GM21786 (cell line): ENCODE measurements at regions not wholly inside any gene's neighbourhood (a gene's known extent, or its start where the extent isn't known, plus 50 kb on each side); places are given as distances from the start of the nearest gene placed in this dataset.
A peak's percentile ranks its signal among the peaks of the same experiment; 100 is the strongest.

Experiments used
- ATAC-seq: cut with Tn5 transposase; IDR thresholded peaks from one replicate; pipeline ENCODE4 v1.9.1; 2021; ENCODE audit not compliant: unreplicated experiment

DNA sequence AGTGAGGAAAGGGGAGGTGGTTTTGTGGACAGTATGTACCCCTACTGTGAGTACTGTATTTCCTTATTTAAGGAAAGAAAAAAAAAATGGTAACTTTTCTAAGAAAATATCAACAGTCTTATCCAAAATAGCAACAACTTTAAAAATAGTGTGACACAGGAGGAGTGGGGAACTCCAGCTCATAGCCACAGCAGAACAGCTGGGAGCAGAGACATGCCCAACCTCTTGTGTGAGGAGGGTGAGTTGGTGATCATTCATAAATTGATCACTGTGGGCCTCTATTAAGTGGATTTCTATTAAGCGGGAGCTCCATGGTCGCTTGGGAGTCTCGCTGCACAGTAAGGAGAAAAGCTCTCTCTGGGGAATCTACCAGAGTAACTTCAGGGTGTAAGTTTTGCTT is 158.8 kb upstream of the DUSP10 start:
- ATAC-seq = no peak

DNA sequence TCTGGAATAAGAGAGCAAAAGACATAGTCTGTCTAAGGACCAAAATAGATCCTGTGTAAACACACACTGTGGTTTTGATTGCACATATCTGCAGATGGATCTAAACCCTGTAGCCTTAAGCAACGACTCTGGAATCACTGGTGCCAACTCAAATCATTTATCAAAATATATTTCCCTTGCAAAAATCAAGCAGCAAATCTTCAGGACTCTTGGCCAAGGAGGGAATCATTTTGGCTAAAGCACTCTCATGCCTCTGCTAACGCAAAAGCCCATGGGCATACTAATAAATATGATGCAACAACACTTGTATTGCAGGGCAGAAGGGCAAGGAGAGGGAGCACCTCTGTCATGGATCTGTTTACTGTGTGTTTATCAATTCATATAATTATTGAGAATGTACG is 155.4 kb upstream of the DUSP10 start:
- ATAC-seq = no peak

DNA sequence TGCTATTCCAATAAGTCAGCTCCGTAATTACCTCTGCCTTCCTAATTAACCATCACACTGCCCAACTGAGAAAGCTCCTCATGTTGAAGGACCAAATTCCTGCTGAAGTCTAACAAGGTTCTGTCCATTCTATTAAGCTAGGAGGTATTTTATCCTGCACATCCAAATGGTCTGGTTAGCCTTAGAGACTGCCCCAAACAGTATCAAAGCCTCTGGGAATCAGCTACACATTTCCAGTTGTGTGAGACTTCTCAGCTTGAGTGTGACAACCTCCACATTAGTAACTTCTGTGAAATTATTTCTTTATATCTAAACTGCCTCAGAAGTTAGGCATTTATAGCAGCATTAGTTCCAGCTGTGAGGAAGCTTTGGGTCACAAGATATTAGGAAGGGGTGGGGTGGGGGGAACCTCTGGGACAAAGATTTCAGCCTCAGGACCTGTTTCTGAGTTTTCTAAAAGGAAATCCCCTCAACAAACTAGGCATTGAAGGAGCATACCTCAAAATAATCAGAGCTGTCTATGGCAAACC is 150.5 kb upstream of the DUSP10 start:
- no peak for ATAC-seq

DNA sequence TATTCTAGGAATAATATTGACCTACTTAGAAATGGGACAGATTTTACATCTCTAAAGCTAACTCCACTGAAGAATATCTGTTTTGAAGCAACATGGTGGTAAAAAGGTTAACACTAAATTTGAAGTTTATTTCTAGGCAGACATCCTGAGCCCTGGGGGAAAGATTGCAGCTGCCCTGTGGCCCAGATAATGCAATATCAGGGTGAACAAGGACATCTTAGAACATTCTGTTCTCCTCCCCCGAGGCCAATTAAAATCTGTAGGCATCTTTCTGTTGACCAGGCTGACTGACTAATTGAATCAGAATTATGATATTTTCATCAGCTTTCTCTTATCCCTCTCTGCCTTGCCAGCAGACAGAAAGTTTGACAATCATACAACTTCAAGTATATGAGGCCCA is 149.8 kb upstream of the DUSP10 start:
- ATAC-seq = no peak

DNA sequence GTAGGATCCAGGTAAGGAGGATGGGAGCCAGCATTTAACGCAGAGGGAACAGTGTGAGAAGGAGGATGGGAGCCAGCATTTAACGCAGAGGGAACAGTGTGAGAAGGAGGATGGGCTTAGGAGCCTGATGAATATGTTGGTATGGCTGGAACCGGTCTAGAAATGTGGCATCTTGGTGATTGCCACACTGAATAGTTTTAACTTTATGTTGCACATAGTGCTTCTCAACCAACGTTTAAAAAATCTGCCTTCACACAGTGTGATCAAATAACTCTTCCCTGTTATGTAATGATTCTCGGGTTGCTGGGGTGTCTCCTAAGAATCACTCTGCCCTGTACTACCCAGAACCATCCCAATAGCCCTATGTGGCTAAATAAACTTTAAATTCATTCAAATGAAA is 146.9 kb upstream of the DUSP10 start:
- ATAC-seq = no peak

DNA sequence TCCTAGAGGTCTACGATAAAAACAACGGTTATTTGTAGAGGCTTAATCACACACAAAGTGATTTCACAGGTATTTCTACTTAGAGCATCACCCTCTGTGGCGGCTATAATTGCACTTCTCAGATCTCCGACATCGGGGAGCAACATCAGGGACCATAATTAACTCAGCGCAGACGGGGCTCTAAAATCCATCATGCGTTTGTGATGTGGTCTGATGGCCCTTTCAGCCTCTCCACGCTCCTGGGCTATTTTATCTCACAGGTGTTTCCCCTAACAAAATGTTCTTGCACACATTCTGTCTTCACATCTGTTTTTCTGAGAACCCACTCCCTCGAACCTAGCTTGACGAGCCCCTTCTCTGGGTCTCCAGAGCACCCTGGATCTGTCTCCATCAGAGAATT is 146.3 kb upstream of the DUSP10 start:
- ATAC-seq = no peak

DNA sequence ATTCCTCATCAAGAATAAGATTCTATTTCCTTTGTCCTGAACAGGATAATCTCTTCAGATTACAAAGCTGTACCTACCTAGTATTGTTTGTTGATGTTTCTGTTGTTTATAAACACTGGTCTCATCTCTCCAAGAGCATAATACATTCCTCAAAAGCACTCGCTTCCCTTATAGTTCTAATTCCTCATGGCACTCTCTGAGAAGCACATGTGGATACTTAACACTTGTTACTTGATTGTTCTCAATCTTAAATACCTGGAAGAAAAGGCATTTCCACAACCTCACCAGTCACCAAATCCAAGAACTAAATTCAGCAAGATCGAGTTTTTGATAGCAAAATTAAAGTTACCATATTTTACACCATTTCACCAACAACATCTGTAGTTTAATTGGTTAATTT is 145.9 kb upstream of the DUSP10 start:
- no peak for ATAC-seq

DNA sequence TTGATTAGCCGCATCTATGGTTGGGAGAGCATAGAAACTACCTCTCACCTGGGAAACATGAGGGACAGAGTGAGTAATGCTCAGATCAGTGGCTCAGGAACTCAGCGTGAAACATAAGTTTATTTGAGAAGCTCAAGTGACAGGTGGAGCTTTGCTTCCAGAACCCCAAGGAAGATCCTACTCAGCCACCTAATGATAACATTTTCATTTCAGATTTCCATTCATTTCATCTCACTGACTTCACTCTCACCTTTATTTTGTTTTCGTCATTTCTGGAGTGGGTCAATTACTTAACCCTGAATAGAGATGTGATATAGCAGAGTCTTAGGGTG is 145.5 kb upstream of the DUSP10 start:
- no peak for ATAC-seq

DNA sequence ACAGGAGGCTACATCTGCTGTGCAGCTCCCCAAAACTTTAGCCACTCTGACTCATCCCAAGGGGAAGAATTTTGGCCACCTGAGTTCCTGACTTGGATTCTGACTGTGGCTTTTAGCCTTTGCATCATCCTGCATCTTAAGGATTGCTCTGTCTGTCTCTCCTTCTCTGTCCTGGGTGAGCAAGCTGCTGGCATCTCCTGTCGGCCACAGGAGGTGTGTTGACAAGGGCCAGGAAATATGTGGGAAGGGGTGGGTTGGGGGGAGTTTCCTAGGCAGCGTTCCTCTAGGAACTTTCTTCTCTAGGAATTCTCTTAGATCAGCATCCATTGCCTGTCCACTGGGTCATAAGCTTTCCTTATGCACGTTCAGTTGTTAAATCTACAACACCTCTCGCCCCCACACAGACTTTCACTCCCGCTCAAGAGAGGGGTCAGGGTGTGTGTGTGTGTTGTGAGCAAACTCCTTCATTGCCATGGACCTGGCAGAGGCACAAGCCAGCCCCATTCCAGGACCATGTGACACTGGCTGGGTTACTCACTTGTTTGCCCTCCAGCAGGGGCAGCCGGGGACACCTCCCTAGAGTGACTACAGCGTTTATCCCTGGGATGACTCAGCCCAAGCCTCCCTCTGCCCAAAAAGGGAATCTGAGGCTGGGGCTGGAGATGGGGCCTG is 145.0 kb upstream of the DUSP10 start:
- no peak for ATAC-seq

DNA sequence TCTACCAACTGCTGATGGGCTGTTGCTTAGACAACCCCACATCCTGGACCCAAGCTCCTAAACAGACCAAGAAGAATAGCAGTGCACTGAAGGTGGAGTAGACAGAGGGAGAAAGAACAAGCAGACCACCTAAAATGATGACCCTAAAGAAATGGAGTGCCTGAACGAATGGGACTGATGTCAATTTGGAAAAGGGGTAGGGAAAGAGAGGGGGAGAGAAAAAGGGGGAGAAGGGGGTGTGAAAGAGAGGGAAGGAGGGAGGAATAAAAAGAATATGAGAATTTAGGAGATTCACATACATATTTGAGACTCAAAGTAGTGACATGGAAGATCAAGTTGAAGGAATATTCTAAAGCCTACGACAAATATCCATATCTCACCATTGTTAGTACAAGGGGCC is 144.4 kb upstream of the DUSP10 start:
- ATAC-seq = no peak

DNA sequence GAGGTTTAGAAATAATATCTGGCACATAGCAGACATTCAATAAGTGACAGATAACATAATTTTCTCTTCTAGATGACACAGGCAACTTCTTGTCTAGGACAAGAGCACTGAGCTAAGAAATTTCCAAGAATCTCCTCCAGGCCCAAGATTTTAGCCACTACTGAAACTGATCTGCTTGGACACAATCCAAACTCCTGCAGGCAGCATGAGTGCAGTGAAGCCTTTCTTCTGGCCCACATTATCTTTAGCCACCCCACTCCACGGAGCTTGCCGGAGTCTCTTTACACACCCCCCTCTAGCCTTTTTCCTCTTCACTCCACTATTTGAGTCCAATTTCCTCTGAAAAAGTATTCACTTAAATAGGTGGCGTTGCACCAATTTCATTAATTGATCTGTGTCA is 142.9 kb upstream of the DUSP10 start:
- no peak for ATAC-seq

DNA sequence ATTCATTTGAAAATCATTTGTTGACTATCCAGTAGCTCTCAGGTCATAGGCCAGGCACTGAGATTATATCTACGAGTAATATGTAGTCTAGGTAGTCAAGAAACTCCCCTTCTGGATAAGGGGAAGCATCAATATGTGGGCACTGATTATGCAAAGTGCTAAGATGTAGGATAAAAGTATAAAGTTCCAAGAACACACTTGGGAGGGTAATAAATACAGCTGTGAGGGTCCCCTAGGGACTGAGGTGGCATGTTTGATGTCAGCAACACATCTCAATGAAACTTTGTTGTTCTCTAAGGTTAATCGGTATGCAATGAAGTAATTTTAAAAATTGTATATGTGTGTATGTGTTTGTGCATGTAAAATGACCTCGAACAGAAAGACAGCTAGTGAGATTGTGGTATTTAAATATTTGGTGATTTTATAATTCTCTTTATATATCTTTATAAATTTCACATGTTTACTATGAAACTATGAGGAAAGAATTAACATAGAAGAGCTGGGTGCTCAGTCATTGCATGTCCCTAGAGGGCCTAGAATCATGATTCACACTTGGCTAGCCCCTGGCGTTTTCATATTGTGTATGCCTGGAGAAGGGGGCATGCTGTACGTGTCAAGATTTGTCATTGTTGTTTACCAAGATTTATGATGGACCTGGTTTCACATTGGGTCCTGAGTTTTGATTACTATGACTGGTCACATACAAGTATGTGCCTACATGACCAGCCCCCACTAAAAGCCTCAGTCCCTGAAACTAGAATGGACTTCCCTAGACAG is 140.1 kb upstream of the DUSP10 start:
- ATAC-seq = peak; percentile 41

DNA sequence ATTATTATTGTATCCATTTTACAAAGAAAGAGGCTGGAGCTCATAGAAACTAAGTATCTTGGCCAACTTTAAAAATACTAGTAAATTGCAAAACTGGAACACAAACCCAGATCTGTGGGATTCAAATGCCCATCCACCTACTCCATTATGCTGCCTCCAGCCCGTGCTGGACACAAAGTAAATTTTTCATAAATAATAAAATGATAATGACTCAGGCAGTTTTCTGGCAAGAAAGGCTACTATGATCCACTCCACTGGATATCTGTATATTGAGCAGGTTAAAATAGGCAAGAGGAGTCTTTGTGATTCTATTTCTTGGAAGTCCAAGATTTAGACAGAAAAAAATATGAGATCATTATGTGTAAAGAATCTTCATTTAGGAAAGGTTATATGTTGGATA is 138.3 kb upstream of the DUSP10 start:
- ATAC-seq = no peak

DNA sequence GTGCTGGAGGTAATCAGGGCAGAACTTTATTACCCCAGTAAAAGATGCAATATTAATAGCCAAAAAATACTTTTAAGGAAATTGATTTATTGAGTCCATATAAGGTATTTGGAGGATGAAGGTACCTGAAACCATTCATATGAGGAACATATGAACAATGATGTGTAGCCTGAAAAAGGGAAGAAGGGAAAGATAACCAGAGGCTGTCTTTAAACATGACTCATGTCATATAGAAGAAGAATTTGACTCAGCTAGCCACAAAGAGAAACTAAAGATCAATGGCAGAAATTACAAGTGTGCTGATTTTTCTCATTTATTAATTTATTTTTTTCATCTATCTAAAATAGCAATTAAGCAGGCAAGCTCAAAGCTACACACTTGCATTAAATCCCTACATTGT is 136.2 kb upstream of the DUSP10 start:
- ATAC-seq = peak; percentile 72

DNA sequence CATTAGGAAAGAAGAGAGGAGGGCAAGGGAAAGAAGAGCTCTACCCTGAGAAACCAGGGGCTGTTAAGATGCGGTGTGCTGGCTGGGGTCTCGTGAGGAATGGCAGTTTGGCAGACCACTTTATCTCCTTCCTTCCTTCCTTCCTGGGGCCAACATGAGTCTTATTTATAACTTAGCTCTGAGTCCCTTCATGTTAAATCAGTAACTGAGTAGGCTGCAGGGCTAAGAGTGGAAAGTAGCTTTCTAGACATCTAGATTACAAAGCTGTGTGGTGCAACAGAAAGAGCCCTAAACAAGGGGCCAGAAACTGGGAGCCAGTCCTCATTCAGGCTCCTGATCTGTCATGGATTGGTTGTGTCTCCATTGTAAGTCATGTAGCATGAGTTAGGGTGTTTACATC is 135.4 kb upstream of the DUSP10 start:
- ATAC-seq = no peak

DNA sequence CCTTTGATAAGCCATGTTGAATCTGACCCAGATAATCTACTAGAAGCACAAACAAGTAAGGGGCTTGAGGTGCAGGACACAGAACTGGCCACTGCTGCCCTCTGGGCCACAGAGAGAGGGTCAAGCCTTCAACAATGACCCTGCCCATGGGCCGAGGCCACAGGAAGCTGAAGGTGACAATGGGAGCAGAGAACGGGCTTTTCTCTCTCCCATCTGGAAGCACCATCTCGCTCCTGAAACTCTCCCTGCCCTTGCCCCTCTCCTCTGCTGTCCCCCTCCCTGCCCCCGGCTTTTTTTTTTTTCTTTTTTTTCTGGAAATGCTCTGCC is 133.1 kb upstream of the DUSP10 start:
- no peak for ATAC-seq

DNA sequence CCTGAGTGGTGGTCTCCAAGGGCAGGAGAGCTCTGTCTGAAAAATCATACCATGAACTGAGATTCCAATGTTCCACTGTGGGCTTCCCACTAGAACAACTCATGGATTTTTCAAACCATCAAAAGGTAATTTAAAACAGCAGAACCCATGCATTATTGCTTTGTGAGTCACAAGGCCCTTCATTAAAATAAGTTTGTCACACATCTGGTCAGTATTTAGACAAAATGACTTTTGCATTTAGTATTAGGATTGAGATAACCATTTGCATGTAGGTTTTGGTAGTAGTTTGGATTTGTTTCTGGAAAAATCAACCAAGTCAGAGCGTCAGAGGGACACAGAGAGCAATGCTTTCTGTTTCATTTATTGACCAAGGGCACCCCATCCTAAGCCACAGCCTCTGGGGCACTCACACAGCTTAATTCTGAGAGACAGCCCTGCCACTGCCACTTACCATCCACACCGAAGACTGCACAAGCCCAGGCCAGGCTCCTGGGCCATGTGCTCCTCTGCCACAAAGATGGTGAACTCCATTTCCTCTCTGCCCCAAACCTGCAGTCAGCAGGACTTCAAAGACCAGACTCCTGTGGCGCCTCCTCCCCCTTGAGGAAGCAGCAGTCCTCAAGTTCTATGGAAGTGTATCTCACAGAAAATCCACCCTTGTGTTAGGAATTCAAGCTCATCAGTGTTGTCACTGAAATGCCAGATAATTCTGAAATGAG is 132.6 kb upstream of the DUSP10 start:
- no peak for ATAC-seq

DNA sequence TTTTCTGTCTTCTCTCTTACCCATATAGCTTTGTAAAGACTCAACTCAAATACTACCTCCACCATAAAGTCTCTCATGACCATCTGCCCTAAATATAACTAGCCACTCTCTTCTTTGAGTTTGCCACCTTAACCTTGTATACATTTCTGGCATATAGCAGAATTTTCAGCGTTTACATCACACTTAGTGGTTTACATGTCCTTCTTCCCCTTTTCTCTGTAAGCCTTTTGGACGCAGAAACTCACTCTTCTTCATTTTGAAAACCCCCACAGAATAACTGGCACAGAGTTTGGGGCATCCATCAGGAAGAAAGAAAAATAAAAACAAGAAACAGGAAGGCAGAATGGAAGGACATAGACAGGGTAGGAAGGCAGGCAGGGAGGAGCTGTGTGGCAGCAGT is 131.8 kb upstream of the DUSP10 start:
- ATAC-seq = no peak

DNA sequence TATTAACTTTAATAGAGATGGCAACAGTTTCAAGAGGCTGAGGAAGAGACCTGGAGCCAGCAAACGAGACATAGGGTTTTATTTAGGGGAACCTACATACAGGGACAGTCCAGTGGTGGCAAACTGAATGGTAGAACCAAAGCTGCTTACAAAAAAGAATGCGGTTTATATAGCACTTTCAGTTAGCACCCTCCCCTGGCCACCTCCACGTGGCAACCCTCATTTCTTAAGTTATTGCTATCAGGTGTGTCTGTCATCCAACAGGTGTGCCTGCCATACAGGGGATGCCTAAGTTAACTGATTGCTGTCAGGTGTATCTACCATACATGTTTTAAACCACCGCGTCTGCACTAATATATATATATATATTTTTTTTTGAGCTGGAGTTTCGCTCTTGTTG is 129.2 kb upstream of the DUSP10 start:
- no peak for ATAC-seq

DNA sequence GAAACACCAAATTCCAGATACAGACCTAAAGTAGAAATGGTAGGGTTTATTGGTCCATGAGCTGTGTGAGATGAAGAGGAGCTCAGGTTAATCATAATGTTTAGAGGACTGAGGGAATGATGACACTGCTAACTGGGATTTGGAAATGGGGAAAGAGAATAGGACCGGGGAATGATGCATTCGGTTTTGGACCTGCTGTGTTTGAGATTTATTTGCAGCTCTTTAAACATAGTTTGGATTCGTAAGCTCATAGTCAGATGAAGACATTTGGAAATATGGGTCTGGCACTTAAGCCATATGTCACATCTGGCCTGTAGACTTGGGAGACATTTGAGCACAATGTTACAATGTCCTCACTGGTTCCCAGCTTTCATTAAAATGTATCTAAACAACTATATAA is 127.9 kb upstream of the DUSP10 start:
- ATAC-seq = no peak

DNA sequence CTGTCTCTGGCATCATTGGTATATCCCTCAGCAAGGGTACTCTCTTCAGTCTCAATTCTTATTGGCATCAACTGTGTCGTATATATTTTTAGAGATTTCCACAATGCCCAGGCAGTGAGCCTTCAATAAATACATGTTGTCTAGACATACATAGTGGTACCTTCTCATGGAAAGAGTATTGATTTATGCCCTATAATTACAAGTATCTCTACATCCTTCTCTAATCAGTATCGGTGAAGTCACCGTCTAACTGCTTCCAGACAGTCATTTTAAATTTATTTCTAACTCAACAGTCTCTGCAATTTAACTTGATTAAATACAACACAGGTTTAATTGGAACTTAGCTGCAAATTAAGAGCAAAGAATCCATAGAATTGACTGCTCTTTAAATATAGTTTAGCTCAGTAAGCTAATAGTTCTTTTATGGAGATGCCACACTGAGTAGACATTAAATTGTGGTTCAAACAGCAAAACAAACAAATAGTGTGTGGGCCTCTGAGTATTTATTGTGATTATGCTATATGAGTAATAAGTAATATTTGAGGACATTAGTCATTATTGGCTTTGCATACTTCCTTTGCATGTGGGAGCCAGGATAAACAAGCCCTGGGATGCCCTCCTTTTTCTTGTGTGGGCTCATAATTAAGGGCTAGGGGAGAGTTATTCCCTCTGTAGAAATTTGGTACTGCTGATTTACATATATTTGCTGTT is 126.9 kb upstream of the DUSP10 start:
- ATAC-seq = no peak

DNA sequence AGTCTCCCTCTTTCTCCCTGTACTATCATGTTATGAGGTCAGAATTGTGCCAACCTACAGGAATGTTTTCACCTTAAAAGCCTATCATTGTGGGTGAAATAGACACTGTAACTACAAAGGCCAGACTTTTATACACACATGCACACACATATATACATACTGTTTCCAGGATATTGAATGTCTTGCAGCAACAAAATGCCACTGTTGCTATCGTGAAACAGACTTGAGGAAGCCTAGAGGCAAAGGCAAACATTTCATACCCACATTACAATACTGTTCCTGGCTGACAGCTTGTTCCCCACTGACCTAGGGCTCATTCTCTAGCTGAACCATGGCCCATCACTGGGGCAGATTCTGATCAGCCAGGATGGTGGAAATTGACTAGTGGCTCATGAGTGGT is 125.1 kb upstream of the DUSP10 start:
- ATAC-seq = no peak
